CD14-positive monocyte (primary cell): ENCODE measurements at regions not wholly inside any gene's neighbourhood (a gene's known extent, or its start where the extent isn't known, plus 50 kb on each side); places are given as distances from the start of the nearest gene placed in this dataset.

Experiments used
- DNase-seq, 3 donors: peaks; one replicate each; pipeline ENCODE4 v3.0.0-alpha.2; 2011 to 2022
- H2AFZ ChIP-seq: 2 replicates; pipeline ENCODE4 v1.6.0; 2012; ENCODE audit warnings: mild to moderate bottlenecking, low read depth, low read length, inconsistent platforms; ENCODE audit not compliant: insufficient read depth, poor library complexity, severe bottlenecking
- H3K27ac ChIP-seq, 2 donors: 1 replicate in 1 of 2; 2 replicates in 1 of 2; pipeline ENCODE4 v1.5.1; 2012 to 2013; ENCODE audit warnings: low read length in 2 of 2, control low read depth in 1 of 2, inconsistent platforms in 1 of 2, low read depth in 1 of 2, mild to moderate bottlenecking in 1 of 2
- H3K27me3 ChIP-seq, 2 donors: one replicate each; pipeline versions ENCODE4 v1.6.0 to v1.6.1; 2011 to 2013; ENCODE audit warnings: low read length in 2 of 2; ENCODE audit not compliant: control insufficient read depth in 2 of 2, insufficient read depth in 2 of 2
- H3K36me3 ChIP-seq, 2 donors: replicated peaks in 1 of 2; 1 replicate in 1 of 2; 2 replicates in 1 of 2; pipeline versions ENCODE4 v1.5.1 to v1.6.1; 2012 to 2013; ENCODE audit warnings: low read length in 2 of 2, control low read depth in 1 of 2, inconsistent platforms in 1 of 2, mild to moderate bottlenecking in 1 of 2; ENCODE audit not compliant: insufficient read depth in 2 of 2, control insufficient read depth in 1 of 2
- H3K4me1 ChIP-seq, 2 donors: 1 replicate in 1 of 2; 2 replicates in 1 of 2; pipeline versions ENCODE4 v1.5.1 to v1.6.1; 2012 to 2013; ENCODE audit warnings: low read length in 2 of 2, control low read depth in 1 of 2, inconsistent platforms in 1 of 2, mild to moderate bottlenecking in 1 of 2, moderate library complexity in 1 of 2; ENCODE audit not compliant: insufficient read depth in 2 of 2, control insufficient read depth in 1 of 2
- H3K4me2 ChIP-seq: replicated peaks from 2 replicates; pipeline ENCODE3; 2012; ENCODE audit warnings: low read length, moderate library complexity, mild to moderate bottlenecking; ENCODE audit not compliant: poor library complexity, severe bottlenecking; ENCODE audit errors: extremely low read depth
- H3K4me3 ChIP-seq, 3 experiments: fragments of 200-600 bp in 1 of 3; sonication (generic) in 1 of 3; replicated peaks in 1 of 3; 1 replicate in 2 of 3; 2 replicates in 1 of 3; pipeline ENCODE4 v1.5.1; 2011 to 2013; ENCODE audit warnings: low read length in 3 of 3, mild to moderate bottlenecking in 3 of 3, control low read depth in 2 of 3, low read depth in 2 of 3, inconsistent platforms in 1 of 3, moderate library complexity in 1 of 3
- H3K79me2 ChIP-seq: 2 replicates; pipeline ENCODE4 v1.6.0; 2012; ENCODE audit warnings: mild to moderate bottlenecking, control low read depth, inconsistent platforms, low read length, moderate library complexity; ENCODE audit not compliant: insufficient read depth
- H3K9ac ChIP-seq: 2 replicates; pipeline ENCODE4 v1.6.0; 2017; ENCODE audit warnings: low read length, mild to moderate bottlenecking; ENCODE audit not compliant: insufficient read depth, poor library complexity, severe bottlenecking
- H3K9me3 ChIP-seq, 2 donors: replicated peaks in 1 of 2; 1 replicate in 1 of 2; 2 replicates in 1 of 2; pipeline versions ENCODE4 v1.5.1 to v1.6.1; 2012 to 2013; ENCODE audit warnings: low read length in 2 of 2, control low read depth in 1 of 2; ENCODE audit not compliant: control insufficient read depth in 1 of 2, insufficient read depth in 1 of 2
- H4K20me1 ChIP-seq: 2 replicates; pipeline ENCODE4 v1.6.0; 2012; ENCODE audit warnings: mild to moderate bottlenecking, low read length, control low read depth, moderate library complexity; ENCODE audit not compliant: insufficient read depth
- H3K27ac Mint-ChIP-seq, 7 donors: one replicate each; pipeline ENCODE4 v1.8.0; 2020; ENCODE audit warnings: mild to moderate bottlenecking in 7 of 7, mixed read lengths in 7 of 7, moderate library complexity in 6 of 7, inconsistent platforms in 2 of 7
- H3K27me3 Mint-ChIP-seq, 3 donors: one replicate each; pipeline ENCODE4 v1.8.0; 2021 to 2022; ENCODE audit warnings: low read depth in 3 of 3, mild to moderate bottlenecking in 3 of 3, mixed read lengths in 3 of 3, moderate library complexity in 3 of 3, inconsistent platforms in 1 of 3
- H3K36me3 Mint-ChIP-seq, 2 donors: one replicate each; pipeline ENCODE4 v1.8.0; 2020; ENCODE audit warnings: mixed read lengths in 2 of 2, inconsistent platforms in 1 of 2, mild to moderate bottlenecking in 1 of 2
- H3K4me1 Mint-ChIP-seq: one replicate; pipeline ENCODE4 v1.8.0; 2020; ENCODE audit warnings: mild to moderate bottlenecking, mixed read lengths
- H3K4me3 Mint-ChIP-seq, 2 donors: one replicate each; pipeline ENCODE4 v1.8.0; 2020; ENCODE audit warnings: mild to moderate bottlenecking in 2 of 2, mixed read lengths in 2 of 2, moderate library complexity in 1 of 2
- H3K9me3 Mint-ChIP-seq, 7 donors: one replicate each; pipeline ENCODE4 v1.8.0; 2020 to 2022; ENCODE audit warnings: mixed read lengths in 7 of 7, mild to moderate bottlenecking in 6 of 7, moderate library complexity in 6 of 7, inconsistent platforms in 2 of 7
- CTCF ChIP-seq: fragments of 200-600 bp; IDR thresholded peaks from one replicate; pipeline ENCODE4 v1.8.0; 2022; ENCODE audit warnings: antibody characterized with exemption, mild to moderate bottlenecking
- WGBS: methylation state at CpG from one replicate; pipeline ENCODE4 v1.1.5; 2013; ENCODE audit warnings: missing lambda C conversion rate; ENCODE audit not compliant: insufficient coverage; 5-methylcytosine and 5-hydroxymethylcytosine counted together
- intact Hi-C, 2 donors: fragments of 100-400 bp; cut with micrococcal nuclease; formaldehyde crosslinking; loops; one replicate each; pipeline versions ENCODE4 v1.15.0 to v1.15.1; 2023

GRCh38 chr17:71985111-71986039 is 135.4 kb upstream of the SOX9 start:
- intact Hi-C loops = no loop called here
- H3K27me3 ChIP-seq = no peaks in the 10 kb centered on the region
- no peak overlapping the region for H3K9ac ChIP-seq
- H3K4me1 ChIP-seq = no peaks in the 10 kb centered on the region
- no peak overlapping the region for H3K27ac ChIP-seq
- Mint-ChIP-seq H3K4me3 (no peak overlapping the region), H3K27me3 (peaks cover 1 to 2% (median 2%) of the 10 kb centered on the region in 3 donors), H3K36me3 (no peaks in the 10 kb centered on the region), H3K9me3 (peaks cover 0 to 11% (median 4%) of the 10 kb centered on the region in 7 donors), H3K4me1 (no peaks in the 10 kb centered on the region), H3K27ac (no peak overlapping the region)
- H3K79me2 ChIP-seq = no peaks in the 10 kb centered on the region
- TF ChIP-seq CTCF = no peak
- H3K9me3 ChIP-seq = peaks cover 0 to 4% of the 10 kb centered on the region in 2 donors
- no peak for DNase-seq
- 100% methylated on average over 1 of the region's 3 CpGs for WGBS
- no peak overlapping the region for H3K4me2 ChIP-seq
- no peaks in the 10 kb centered on the region for H3K36me3 ChIP-seq
- H4K20me1 ChIP-seq = no peaks in the 10 kb centered on the region
- no peak overlapping the region for H3K4me3 ChIP-seq
- H2AFZ ChIP-seq = no peak overlapping the region

DNA sequence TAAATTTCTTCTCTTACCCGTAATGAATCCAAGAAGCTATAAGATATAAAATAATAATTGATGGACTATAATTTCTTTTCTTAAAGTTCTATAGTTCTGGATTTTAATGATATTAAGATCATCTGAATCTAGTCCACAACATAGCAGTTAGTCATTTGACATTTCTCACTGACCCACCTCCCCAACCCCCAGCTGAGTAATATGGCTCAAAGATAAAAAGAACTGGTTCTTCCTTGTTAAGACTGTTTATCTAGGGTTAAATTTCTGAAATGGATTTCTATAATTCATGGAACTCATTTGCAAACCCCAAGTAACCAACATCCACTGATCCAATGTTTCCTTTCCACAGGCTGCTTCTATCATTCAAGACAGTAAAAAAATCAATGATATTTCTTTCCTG is 133.9 kb upstream of the SOX9 start:
- no peaks in the 10 kb centered on the region for H3K36me3 ChIP-seq
- no peak overlapping the region for H3K27ac ChIP-seq
- H3K36me3 Mint-ChIP-seq = no peaks in the 10 kb centered on the region
- TF ChIP-seq CTCF = no peak
- H3K4me1 ChIP-seq = no peaks in the 10 kb centered on the region
- H3K27ac Mint-ChIP-seq = no peak overlapping the region
- H3K4me3 Mint-ChIP-seq = no peak overlapping the region
- peaks cover 0 to 12% (median 5%) of the 10 kb centered on the region in 7 donors for H3K9me3 Mint-ChIP-seq
- DNase-seq = no peak
- no peaks in the 10 kb centered on the region for H3K4me1 Mint-ChIP-seq
- peaks cover 0 to 2% (median 2%) of the 10 kb centered on the region in 3 donors for H3K27me3 Mint-ChIP-seq
- no CpG with 5 or more reads among the region's 1 CpG for WGBS
- H2AFZ ChIP-seq = no peak overlapping the region
- no peaks in the 10 kb centered on the region for H3K79me2 ChIP-seq
- no peaks in the 10 kb centered on the region for H4K20me1 ChIP-seq
- intact Hi-C loops = no loop called here
- no peak overlapping the region for H3K4me2 ChIP-seq
- no peak overlapping the region for H3K4me3 ChIP-seq
- peaks cover 0 to 4% of the 10 kb centered on the region in 2 donors for H3K9me3 ChIP-seq
- no peaks in the 10 kb centered on the region for H3K27me3 ChIP-seq
- no peak overlapping the region for H3K9ac ChIP-seq
